Transverse colon (tissue), 4 donors: ENCODE measurements at regions not wholly inside any gene's neighbourhood (a gene's known extent, or its start where the extent isn't known, plus 50 kb on each side); places are given as distances from the start of the nearest gene placed in this dataset.

ENCODE experiments used
- EP300 ChIP-seq: sonication (generic); formaldehyde crosslinking; IDR thresholded peaks from one replicate; pipeline ENCODE4 v1.6.1; 2017; ENCODE audit warnings: antibody characterized with exemption, low read depth
- POLR2AphosphoS5 ChIP-seq, 3 donors: sonication (generic); formaldehyde crosslinking; IDR thresholded peaks; one replicate each; pipeline ENCODE4 v1.6.1; 2016; ENCODE audit warnings: antibody characterized with exemption in 3 of 3
- TF ChIP-seq, protein P1 (sequence below), 5 experiments: fragments of 200-600 bp in 3 of 5; fragments of 450-650 bp in 2 of 5; sonication (generic) in 3 of 5; IDR thresholded peaks; 1 replicate in 2 of 5; 2 replicates in 3 of 5; pipeline ENCODE4 v1.5.1; 2016 to 2017; ENCODE audit warnings: antibody characterized with exemption in 5 of 5, inconsistent platforms in 3 of 5, mild to moderate bottlenecking in 2 of 5, moderate library complexity in 1 of 5

DNA sequence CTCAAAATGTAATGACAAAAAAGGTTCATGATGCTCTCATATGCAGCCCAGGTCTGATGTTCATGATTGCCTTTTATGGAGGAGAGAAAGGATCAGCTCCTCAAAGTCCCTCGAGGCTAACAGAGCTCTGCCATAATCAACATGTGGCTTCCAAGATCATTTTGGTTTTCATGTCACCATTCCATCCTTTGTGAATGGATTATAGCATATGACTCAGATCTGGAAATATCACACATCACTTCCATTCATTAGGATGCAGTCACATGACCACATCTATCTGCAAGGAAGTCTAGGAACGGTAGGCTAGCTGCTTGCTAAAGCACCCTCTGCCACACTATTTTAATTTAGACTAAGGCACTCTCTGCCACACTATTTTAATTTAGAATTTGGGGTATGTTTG lies 77.6 kb downstream of the COX18 start:
- TF ChIP-seq EP300 = no peak
- TF ChIP-seq, protein P1, sequence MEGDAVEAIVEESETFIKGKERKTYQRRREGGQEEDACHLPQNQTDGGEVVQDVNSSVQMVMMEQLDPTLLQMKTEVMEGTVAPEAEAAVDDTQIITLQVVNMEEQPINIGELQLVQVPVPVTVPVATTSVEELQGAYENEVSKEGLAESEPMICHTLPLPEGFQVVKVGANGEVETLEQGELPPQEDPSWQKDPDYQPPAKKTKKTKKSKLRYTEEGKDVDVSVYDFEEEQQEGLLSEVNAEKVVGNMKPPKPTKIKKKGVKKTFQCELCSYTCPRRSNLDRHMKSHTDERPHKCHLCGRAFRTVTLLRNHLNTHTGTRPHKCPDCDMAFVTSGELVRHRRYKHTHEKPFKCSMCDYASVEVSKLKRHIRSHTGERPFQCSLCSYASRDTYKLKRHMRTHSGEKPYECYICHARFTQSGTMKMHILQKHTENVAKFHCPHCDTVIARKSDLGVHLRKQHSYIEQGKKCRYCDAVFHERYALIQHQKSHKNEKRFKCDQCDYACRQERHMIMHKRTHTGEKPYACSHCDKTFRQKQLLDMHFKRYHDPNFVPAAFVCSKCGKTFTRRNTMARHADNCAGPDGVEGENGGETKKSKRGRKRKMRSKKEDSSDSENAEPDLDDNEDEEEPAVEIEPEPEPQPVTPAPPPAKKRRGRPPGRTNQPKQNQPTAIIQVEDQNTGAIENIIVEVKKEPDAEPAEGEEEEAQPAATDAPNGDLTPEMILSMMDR (IDR thresholded peaks at IDR 0.05) = no peak
- TF ChIP-seq POLR2AphosphoS5 (IDR thresholded peaks at IDR 0.05) = no peak
